ENCODE measurements at regions not wholly inside any gene's neighbourhood (a gene's known extent, or its start where the extent isn't known, plus 50 kb on each side); places are given as distances from the start of the nearest gene placed in this dataset.

- Mint-ChIP-seq H3K4me3 (no peak overlapping the region), H3K9me3 (peaks cover 2% of the 10 kb centered on the region), H3K27ac (no peak overlapping the region), H3K36me3 (ENCODE audit: low read depth) (no peaks in the 10 kb centered on the region), H3K4me1 (ENCODE audit: low read depth) (no peaks in the 10 kb centered on the region), H3K27me3 (peaks cover 12% of the 10 kb centered on the region)
- Histone ChIP-seq H3K27me3 (ENCODE audit: control insufficient read depth in 1 of 2, insufficient read depth in 2 of 2, low read length in 2 of 2) (no peaks in the 10 kb centered on the region), H3K27ac (ENCODE audit: low read depth in 1 of 2, low read length in 2 of 2) (no peak overlapping the region), H3K4me1 (ENCODE audit: insufficient read depth, low read length) (no peaks in the 10 kb centered on the region), H3K9me3 (ENCODE audit: control insufficient read depth in 1 of 2, insufficient read depth in 1 of 2, low read length in 2 of 2) (peaks cover 0 to 22% of the 10 kb centered on the region in 2 experiments), H3K4me3 (ENCODE audit: low read length) (no peak overlapping the region), H3K36me3 (ENCODE audit: insufficient read depth, low read length) (no peaks in the 10 kb centered on the region)
- CTCF ChIA-PET, result no interaction called here
- DNase-seq (no peak), ATAC-seq (ENCODE audit: poor library complexity) (no peak)
- TF ChIP-seq CTCF (IDR thresholded peaks at IDR 0.05), result no peak
- POLR2A ChIA-PET, result no interaction called here
- intact Hi-C loops (cut with DNase I, micrococcal nuclease), result no loop called here
Measured at GRCh38 chr6:164087870-164088269, 673.4 kb downstream of the QKI start.

- Histone ChIP-seq H3K36me3 (ENCODE audit: insufficient read depth, low read length) (no peaks in the 10 kb centered on the region), H3K27ac (ENCODE audit: low read depth in 1 of 2, low read length in 2 of 2) (no peak overlapping the region), H3K27me3 (ENCODE audit: control insufficient read depth in 1 of 2, insufficient read depth in 2 of 2, low read length in 2 of 2) (no peaks in the 10 kb centered on the region), H3K4me3 (ENCODE audit: low read length) (no peak overlapping the region), H3K9me3 (ENCODE audit: control insufficient read depth in 1 of 2, insufficient read depth in 1 of 2, low read length in 2 of 2) (peaks cover 0 to 23% of the 10 kb centered on the region in 2 experiments), H3K4me1 (ENCODE audit: insufficient read depth, low read length) (no peaks in the 10 kb centered on the region)
- TF ChIP-seq CTCF (IDR thresholded peaks at IDR 0.05), result no peak
- no peak for DNase-seq
- H3K27ac Mint-ChIP-seq, result no peak overlapping the region
- peaks cover 12% of the 10 kb centered on the region for H3K27me3 Mint-ChIP-seq
- H3K4me1 Mint-ChIP-seq (ENCODE audit: low read depth), result no peaks in the 10 kb centered on the region
- POLR2A ChIA-PET, result no interaction called here
- no peaks in the 10 kb centered on the region for H3K36me3 Mint-ChIP-seq (ENCODE audit: low read depth)
- ATAC-seq (ENCODE audit: poor library complexity), result no peak
- intact Hi-C loops (cut with DNase I, micrococcal nuclease), result no loop called here
- CTCF ChIA-PET, result no interaction called here
- H3K4me3 Mint-ChIP-seq, result no peak overlapping the region
- H3K9me3 Mint-ChIP-seq, result no peaks in the 10 kb centered on the region
Measured at GRCh38 chr6:164087211-164087610, 672.7 kb downstream of the QKI start.

DNA sequence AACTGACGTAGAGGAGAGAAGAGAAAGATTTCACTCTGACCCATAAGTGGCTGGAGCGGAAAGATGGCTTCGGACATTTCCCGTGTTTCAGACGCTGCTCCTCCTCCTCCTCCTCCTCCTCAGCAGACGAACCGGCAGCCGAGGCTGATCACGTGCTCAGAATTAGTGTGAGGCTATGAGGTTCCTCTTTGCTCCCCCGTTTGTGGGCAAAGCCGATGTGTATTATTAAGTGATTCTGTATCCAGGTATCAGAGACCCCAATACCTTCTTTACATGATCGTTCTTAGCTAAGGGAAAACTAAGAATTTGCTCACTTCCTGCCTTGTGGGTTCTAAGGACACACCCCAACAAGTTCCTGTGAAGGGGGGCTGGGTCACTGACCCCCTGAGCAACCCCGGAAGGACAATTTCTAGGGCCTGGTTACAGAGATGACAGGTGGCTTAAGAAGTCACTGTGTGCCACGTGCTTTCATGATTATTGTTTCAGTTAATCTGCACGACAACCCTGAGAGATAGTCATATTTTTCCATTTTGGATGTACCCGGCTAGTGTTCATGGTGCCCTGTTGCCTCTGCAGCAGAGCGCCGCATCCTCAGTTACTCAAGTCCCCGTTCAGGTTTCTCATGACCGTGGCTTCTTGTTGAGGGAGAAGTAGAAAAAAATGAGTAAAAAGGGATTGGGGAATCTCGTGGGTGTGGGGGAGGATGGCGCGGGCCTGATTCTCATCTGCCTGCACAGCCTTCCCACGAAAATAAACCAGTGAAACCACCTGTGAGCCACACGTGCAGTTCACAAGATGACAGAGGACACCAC is 671.8 kb downstream of the QKI start:
- Histone ChIP-seq H3K9me3 (ENCODE audit: control insufficient read depth in 1 of 2, insufficient read depth in 1 of 2, low read length in 2 of 2) (peaks cover 0 to 26% of the 10 kb centered on the region in 2 experiments), H3K4me1 (ENCODE audit: insufficient read depth, low read length) (no peaks in the 10 kb centered on the region), H3K4me3 (ENCODE audit: low read length) (peak overlapping the region; percentile 2), H3K27me3 (ENCODE audit: control insufficient read depth in 1 of 2, insufficient read depth in 2 of 2, low read length in 2 of 2) (no peaks in the 10 kb centered on the region), H3K27ac (ENCODE audit: low read depth in 1 of 2, low read length in 2 of 2) (no peak overlapping the region), H3K36me3 (ENCODE audit: insufficient read depth, low read length) (no peaks in the 10 kb centered on the region)
- CTCF ChIA-PET, result no interaction called here
- H3K4me3 Mint-ChIP-seq, result no peak overlapping the region
- H3K27me3 Mint-ChIP-seq, result peaks cover 12% of the 10 kb centered on the region
- intact Hi-C loops (cut with DNase I, micrococcal nuclease), result no loop called here
- H3K9me3 Mint-ChIP-seq, result no peaks in the 10 kb centered on the region
- H3K36me3 Mint-ChIP-seq (ENCODE audit: low read depth), result no peaks in the 10 kb centered on the region
- no peak for TF ChIP-seq CTCF (IDR thresholded peaks at IDR 0.05)
- ATAC-seq (ENCODE audit: poor library complexity), result no peak
- POLR2A ChIA-PET, result interaction anchor here (0.6 kb wide), 1 partner anchor 115 kb away, joined by 3 read pairs; no protein-coding TSS in a partner anchor
- H3K4me1 Mint-ChIP-seq (ENCODE audit: low read depth), result no peaks in the 10 kb centered on the region
- H3K27ac Mint-ChIP-seq, result no peak overlapping the region
- DNase-seq, result peak in 1 of 14 experiments; percentile 30

Measured in CD4-positive, alpha-beta T cell (primary cell).